Esophagus squamous epithelium (tissue), 4 donors: ENCODE measurements at regions not wholly inside any gene's neighbourhood (a gene's known extent, or its start where the extent isn't known, plus 50 kb on each side); places are given as distances from the start of the nearest gene placed in this dataset.

Experiments
- CTCF ChIP-seq, 6 experiments: fragments of 450-650 bp in 4 of 6; fragments of 200-600 bp in 2 of 6; sonication (generic) in 2 of 6; IDR thresholded peaks; one replicate each; pipeline ENCODE4 v1.5.1; 2016 to 2019; ENCODE audit warnings: antibody characterized with exemption in 6 of 6, mild to moderate bottlenecking in 4 of 6, moderate library complexity in 4 of 6
- POLR2A ChIP-seq, 4 donors: fragments of 450-650 bp; IDR thresholded peaks; one replicate each; pipeline ENCODE4 v1.6.1; 2017; ENCODE audit warnings: antibody characterized with exemption in 4 of 4, mild to moderate bottlenecking in 4 of 4, moderate library complexity in 3 of 4

GRCh38 chr7:50956522-50957155 lies 173.9 kb upstream of the GRB10 start:
- TF ChIP-seq CTCF (IDR thresholded peaks at IDR 0.05) (no peak), POLR2A (IDR thresholded peaks at IDR 0.05) (no peak)
